ENCODE measurements at regions not wholly inside any gene's neighbourhood (a gene's known extent, or its start where the extent isn't known, plus 50 kb on each side); places are given as distances from the start of the nearest gene placed in this dataset.
"Not testable (repeated sequence)": the region's sequence is repeated elsewhere in the genome, so short reads cannot be mapped to it uniquely, and the experiment has no call there.

GRCh38 chr2:220781622-220782241 is 790.4 kb downstream of the EPHA4 start:
- DNase-seq (ENCODE audit: low read depth) = no peak

GRCh38 chr2:220782609-220783113 is 789.4 kb downstream of the EPHA4 start:
- no peak for DNase-seq (ENCODE audit: low read depth)

GRCh38 chr2:220783671-220784070 is 788.4 kb downstream of the EPHA4 start:
- DNase-seq (ENCODE audit: low read depth) = peak; percentile 10

- no peak for DNase-seq (ENCODE audit: low read depth)
Observed at GRCh38 chr2:220785178-220785577, 786.9 kb downstream of the EPHA4 start.

GRCh38 chr2:220786216-220786615 is 785.9 kb downstream of the EPHA4 start:
- no peak for DNase-seq (ENCODE audit: low read depth)

- no peak for DNase-seq (ENCODE audit: low read depth)
Observed at GRCh38 chr2:220787251-220787650, 784.9 kb downstream of the EPHA4 start.

GRCh38 chr2:220789961-220790360 is 782.1 kb downstream of the EPHA4 start:
- DNase-seq (ENCODE audit: low read depth) = peak; percentile 87

- DNase-seq (ENCODE audit: low read depth) = peak; percentile 36
Observed at GRCh38 chr2:220795705-220796104, 776.4 kb downstream of the EPHA4 start.

- peak; percentile 7 for DNase-seq (ENCODE audit: low read depth)
Observed at GRCh38 chr2:220811115-220811514, 761.0 kb downstream of the EPHA4 start.

- peak; percentile 70 for DNase-seq (ENCODE audit: low read depth)
Observed at GRCh38 chr2:220811952-220812570, 760.0 kb downstream of the EPHA4 start.

- peak; percentile 17 for DNase-seq (ENCODE audit: low read depth)
Observed at GRCh38 chr2:220814441-220814840, 757.7 kb downstream of the EPHA4 start.

GRCh38 chr2:220815698-220816097 is 756.4 kb downstream of the EPHA4 start:
- DNase-seq (ENCODE audit: low read depth) = no peak

GRCh38 chr2:220821683-220822082 is 750.4 kb downstream of the EPHA4 start:
- DNase-seq (ENCODE audit: low read depth) = no peak

- DNase-seq (ENCODE audit: low read depth) = not testable (repeated sequence)
Observed at GRCh38 chr2:220823590-220823989, 748.5 kb downstream of the EPHA4 start.

- DNase-seq (ENCODE audit: low read depth) = no peak
Observed at GRCh38 chr2:220833446-220833845, 738.7 kb downstream of the EPHA4 start.

- DNase-seq (ENCODE audit: low read depth) = peak; percentile 2
Observed at GRCh38 chr2:220835583-220835982, 736.5 kb downstream of the EPHA4 start.

GRCh38 chr2:220837226-220837625 is 734.9 kb downstream of the EPHA4 start:
- no peak for DNase-seq (ENCODE audit: low read depth)

GRCh38 chr2:220842901-220843665 is 729.0 kb downstream of the EPHA4 start:
- DNase-seq (ENCODE audit: low read depth) = no peak

- DNase-seq (ENCODE audit: low read depth) = no peak
Observed at GRCh38 chr2:220845766-220846273, 726.3 kb downstream of the EPHA4 start.

GRCh38 chr2:220847006-220847405 is 725.1 kb downstream of the EPHA4 start:
- DNase-seq (ENCODE audit: low read depth) = peak; percentile 70

- peak; percentile 99 for DNase-seq (ENCODE audit: low read depth)
Observed at GRCh38 chr2:220847589-220847988, 724.5 kb downstream of the EPHA4 start.

GRCh38 chr2:220849433-220849832 is 722.7 kb downstream of the EPHA4 start:
- DNase-seq (ENCODE audit: low read depth) = no peak

GRCh38 chr2:220850116-220850515 is 722.0 kb downstream of the EPHA4 start:
- no peak for DNase-seq (ENCODE audit: low read depth)

Data from amniotic epithelial cell (primary cell).